Gastroesophageal sphincter (tissue), 3 donors: ENCODE measurements at regions not wholly inside any gene's neighbourhood (a gene's known extent, or its start where the extent isn't known, plus 50 kb on each side); places are given as distances from the start of the nearest gene placed in this dataset.

ENCODE experiments used
- EP300 ChIP-seq: sonication (generic); formaldehyde crosslinking; IDR thresholded peaks from one replicate; pipeline ENCODE4 v1.6.1; 2017; ENCODE audit warnings: antibody characterized with exemption, mild to moderate bottlenecking
- POLR2A ChIP-seq, 2 donors: fragments of 450-650 bp; IDR thresholded peaks; one replicate each; pipeline ENCODE4 v1.6.1; 2017; ENCODE audit warnings: antibody characterized with exemption in 2 of 2, mild to moderate bottlenecking in 2 of 2, moderate library complexity in 1 of 2
- POLR2AphosphoS5 ChIP-seq: sonication (generic); formaldehyde crosslinking; IDR thresholded peaks from one replicate; pipeline ENCODE4 v1.6.1; 2017; ENCODE audit warnings: antibody characterized with exemption
- TF ChIP-seq, protein P1 (sequence below), 4 experiments: fragments of 200-600 bp in 2 of 4; fragments of 450-650 bp in 2 of 4; sonication (generic) in 1 of 4; IDR thresholded peaks; one replicate each; pipeline ENCODE4 v1.5.1; 2017 to 2019; ENCODE audit warnings: antibody characterized with exemption in 4 of 4, mild to moderate bottlenecking in 2 of 4, moderate library complexity in 2 of 4

DNA sequence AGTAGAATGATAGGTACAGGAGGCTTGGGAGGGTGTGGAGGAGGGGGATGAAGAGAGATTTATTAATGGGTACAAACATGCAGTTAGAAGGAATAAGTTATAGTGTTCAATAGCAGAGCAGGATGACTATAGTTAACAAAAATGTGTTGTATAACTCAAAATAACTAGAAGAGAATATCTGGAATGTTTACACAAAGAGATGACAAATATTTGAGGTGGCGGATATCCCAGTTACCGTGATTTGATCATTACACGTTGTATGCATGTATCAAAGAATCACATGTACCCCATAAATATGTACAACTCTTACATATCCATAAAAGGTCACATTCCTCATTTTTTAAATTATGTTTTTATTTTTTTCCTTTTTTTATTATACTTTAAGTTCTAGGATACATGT, 456.6 kb downstream of the MAGEB5 start:
- TF ChIP-seq, protein P1, sequence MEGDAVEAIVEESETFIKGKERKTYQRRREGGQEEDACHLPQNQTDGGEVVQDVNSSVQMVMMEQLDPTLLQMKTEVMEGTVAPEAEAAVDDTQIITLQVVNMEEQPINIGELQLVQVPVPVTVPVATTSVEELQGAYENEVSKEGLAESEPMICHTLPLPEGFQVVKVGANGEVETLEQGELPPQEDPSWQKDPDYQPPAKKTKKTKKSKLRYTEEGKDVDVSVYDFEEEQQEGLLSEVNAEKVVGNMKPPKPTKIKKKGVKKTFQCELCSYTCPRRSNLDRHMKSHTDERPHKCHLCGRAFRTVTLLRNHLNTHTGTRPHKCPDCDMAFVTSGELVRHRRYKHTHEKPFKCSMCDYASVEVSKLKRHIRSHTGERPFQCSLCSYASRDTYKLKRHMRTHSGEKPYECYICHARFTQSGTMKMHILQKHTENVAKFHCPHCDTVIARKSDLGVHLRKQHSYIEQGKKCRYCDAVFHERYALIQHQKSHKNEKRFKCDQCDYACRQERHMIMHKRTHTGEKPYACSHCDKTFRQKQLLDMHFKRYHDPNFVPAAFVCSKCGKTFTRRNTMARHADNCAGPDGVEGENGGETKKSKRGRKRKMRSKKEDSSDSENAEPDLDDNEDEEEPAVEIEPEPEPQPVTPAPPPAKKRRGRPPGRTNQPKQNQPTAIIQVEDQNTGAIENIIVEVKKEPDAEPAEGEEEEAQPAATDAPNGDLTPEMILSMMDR (IDR thresholded peaks at IDR 0.05): no peak
- TF ChIP-seq EP300 (no peak), POLR2A (IDR thresholded peaks at IDR 0.05) (no peak), POLR2AphosphoS5 (no peak)
